ENCODE measurements at regions not wholly inside any gene's neighbourhood (a gene's known extent, or its start where the extent isn't known, plus 50 kb on each side); places are given as distances from the start of the nearest gene placed in this dataset.

- TF ChIP-seq, protein P1, sequence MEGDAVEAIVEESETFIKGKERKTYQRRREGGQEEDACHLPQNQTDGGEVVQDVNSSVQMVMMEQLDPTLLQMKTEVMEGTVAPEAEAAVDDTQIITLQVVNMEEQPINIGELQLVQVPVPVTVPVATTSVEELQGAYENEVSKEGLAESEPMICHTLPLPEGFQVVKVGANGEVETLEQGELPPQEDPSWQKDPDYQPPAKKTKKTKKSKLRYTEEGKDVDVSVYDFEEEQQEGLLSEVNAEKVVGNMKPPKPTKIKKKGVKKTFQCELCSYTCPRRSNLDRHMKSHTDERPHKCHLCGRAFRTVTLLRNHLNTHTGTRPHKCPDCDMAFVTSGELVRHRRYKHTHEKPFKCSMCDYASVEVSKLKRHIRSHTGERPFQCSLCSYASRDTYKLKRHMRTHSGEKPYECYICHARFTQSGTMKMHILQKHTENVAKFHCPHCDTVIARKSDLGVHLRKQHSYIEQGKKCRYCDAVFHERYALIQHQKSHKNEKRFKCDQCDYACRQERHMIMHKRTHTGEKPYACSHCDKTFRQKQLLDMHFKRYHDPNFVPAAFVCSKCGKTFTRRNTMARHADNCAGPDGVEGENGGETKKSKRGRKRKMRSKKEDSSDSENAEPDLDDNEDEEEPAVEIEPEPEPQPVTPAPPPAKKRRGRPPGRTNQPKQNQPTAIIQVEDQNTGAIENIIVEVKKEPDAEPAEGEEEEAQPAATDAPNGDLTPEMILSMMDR (CRISPR knock-in tag; IDR thresholded peaks at IDR 0.05) = no peak
- TF ChIP-seq MAFK (conservative IDR thresholded peaks at IDR 0.05 in 1 of 2, IDR thresholded peaks at IDR 0.05 in 1 of 2; ENCODE audit: low read length in 2 of 2) = no peak
- no peak for TF ChIP-seq POLR2A (IDR thresholded peaks at IDR 0.05; ENCODE audit: insufficient read depth in 1 of 2, low read depth in 2 of 2, low read length in 2 of 2)
- no peak for TF ChIP-seq POLR2AphosphoS5 (IDR thresholded peaks at IDR 0.05; ENCODE audit: low read depth, low read length)
- no peak for TF ChIP-seq BRF2 (CRISPR knock-in tag; IDR thresholded peaks at IDR 0.05)
- no peak for TF ChIP-seq EZH2 (conservative IDR thresholded peaks at IDR 0.05; ENCODE audit: low read depth, low read length)
- no peak for TF ChIP-seq ZNF709 (CRISPR knock-in tag; IDR thresholded peaks at IDR 0.05)
- TF ChIP-seq BRD4 (CRISPR knock-in tag; IDR thresholded peaks at IDR 0.05) = no peak
- TF ChIP-seq POLR2G (IDR thresholded peaks at IDR 0.05; ENCODE audit: low read depth, low read length) = no peak
These were observed 1275.9 kb downstream of the BRD1 start for GRCh38 chr22:48551716-48552268.

Data from HepG2 (cell line).